Type B pancreatic cell (in vitro differentiated cells): ENCODE measurements at regions not wholly inside any gene's neighbourhood (a gene's known extent, or its start where the extent isn't known, plus 50 kb on each side); places are given as distances from the start of the nearest gene placed in this dataset.

Experiments used
- DNase-seq: peaks from one replicate; pipeline ENCODE4 v3.0.0; 2021; ENCODE audit warnings: mixed read lengths; ENCODE audit not compliant: unreplicated experiment; ENCODE audit errors: extremely low spot score
- H3K27ac Mint-ChIP-seq: 2 replicates; pipeline ENCODE4 v1.8.0; 2021; ENCODE audit warnings: mild to moderate bottlenecking, mixed read lengths
- H3K27me3 Mint-ChIP-seq: 2 replicates; pipeline ENCODE4 v1.8.0; 2021; ENCODE audit warnings: mixed read lengths
- H3K36me3 Mint-ChIP-seq: 2 replicates; pipeline ENCODE4 v1.8.0; 2021; ENCODE audit warnings: mixed read lengths
- H3K4me1 Mint-ChIP-seq: one replicate; pipeline ENCODE4 v1.8.0; 2021; ENCODE audit warnings: mixed read lengths; ENCODE audit not compliant: unreplicated experiment
- H3K4me3 Mint-ChIP-seq: 2 replicates; pipeline ENCODE4 v1.8.0; 2021; ENCODE audit warnings: mild to moderate bottlenecking, mixed read lengths
- H3K9me3 Mint-ChIP-seq: 2 replicates; pipeline ENCODE4 v1.8.0; 2021; ENCODE audit warnings: mixed read lengths
- TF ChIP-seq, protein P1 (sequence below): fragments of 200-600 bp; sonication (generic); conservative IDR thresholded peaks from 2 replicates; pipeline ENCODE4 v1.5.0; 2021; ENCODE audit warnings: antibody characterized with exemption, mild to moderate bottlenecking

DNA sequence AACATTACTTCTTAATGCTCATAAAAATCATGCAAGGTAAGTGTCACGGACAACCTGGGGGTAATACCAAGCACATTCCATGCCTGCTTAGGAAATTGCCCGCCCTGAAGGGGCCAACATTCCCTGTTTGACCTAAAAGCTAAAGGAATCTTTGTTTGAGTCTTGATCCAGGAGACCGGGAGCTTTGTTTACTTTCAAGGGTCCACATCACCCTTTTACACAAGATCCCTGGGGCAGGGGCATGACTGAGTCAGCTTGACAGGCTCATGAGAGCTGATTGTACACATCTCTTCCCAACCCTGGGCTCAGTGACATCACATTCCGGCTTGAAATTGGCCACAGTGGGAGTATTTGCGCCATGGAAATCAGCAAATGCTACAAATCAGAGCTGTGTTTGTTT, 248.1 kb upstream of the HABP2 start:
- H3K27ac Mint-ChIP-seq = no peak overlapping the region
- no peak for DNase-seq
- H3K27me3 Mint-ChIP-seq = no peaks in the 10 kb centered on the region
- TF ChIP-seq, protein P1, sequence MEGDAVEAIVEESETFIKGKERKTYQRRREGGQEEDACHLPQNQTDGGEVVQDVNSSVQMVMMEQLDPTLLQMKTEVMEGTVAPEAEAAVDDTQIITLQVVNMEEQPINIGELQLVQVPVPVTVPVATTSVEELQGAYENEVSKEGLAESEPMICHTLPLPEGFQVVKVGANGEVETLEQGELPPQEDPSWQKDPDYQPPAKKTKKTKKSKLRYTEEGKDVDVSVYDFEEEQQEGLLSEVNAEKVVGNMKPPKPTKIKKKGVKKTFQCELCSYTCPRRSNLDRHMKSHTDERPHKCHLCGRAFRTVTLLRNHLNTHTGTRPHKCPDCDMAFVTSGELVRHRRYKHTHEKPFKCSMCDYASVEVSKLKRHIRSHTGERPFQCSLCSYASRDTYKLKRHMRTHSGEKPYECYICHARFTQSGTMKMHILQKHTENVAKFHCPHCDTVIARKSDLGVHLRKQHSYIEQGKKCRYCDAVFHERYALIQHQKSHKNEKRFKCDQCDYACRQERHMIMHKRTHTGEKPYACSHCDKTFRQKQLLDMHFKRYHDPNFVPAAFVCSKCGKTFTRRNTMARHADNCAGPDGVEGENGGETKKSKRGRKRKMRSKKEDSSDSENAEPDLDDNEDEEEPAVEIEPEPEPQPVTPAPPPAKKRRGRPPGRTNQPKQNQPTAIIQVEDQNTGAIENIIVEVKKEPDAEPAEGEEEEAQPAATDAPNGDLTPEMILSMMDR = no peak
- H3K9me3 Mint-ChIP-seq = no peaks in the 10 kb centered on the region
- H3K4me3 Mint-ChIP-seq = no peak overlapping the region
- H3K36me3 Mint-ChIP-seq = no peaks in the 10 kb centered on the region
- H3K4me1 Mint-ChIP-seq = peaks cover 4% of the 10 kb centered on the region

DNA sequence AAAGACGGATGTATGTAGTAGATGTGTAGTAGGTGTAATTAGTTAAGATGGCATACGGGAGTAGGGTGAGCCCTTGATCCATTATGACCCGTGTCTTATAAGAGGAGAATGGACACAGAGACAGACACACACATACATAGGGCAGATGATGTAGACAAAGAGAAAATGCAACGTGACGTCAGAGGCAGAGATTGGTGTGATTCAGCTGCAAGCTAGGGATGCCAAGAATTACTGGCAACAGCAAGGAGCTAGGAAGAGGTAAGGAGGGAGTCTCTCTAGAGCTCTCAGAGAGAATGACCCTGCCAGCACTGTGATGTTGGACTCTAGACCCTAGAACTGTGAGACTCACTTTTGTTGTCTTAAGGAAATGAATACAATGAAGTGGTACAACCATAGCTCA, 247.0 kb upstream of the HABP2 start:
- Mint-ChIP-seq H3K27me3 (peaks cover 3% of the 10 kb centered on the region), H3K9me3 (no peaks in the 10 kb centered on the region), H3K4me3 (no peak overlapping the region), H3K36me3 (no peaks in the 10 kb centered on the region), H3K4me1 (peaks cover 4% of the 10 kb centered on the region), H3K27ac (no peak overlapping the region)
- TF ChIP-seq, protein P1 = no peak
- no peak for DNase-seq

DNA sequence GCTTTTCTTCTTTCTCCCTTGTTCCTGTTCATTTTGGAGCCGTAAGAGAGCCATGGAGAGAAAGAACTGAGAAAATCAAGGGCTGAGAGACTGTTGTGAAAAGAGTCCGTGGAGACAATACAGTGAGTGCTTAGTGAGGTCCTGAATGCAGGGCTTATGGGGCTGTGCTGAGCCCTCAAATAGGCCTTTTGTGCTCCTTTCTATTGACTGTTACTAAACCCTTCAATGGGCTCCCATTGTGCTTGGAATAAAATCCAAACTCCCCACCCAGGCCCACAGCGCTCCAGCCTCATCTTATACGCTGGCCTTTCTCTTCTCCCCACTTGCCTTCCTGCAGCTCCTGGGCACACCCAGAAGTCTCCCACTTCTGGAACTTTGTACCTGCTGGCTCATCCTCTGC, 243.1 kb upstream of the HABP2 start:
- TF ChIP-seq, protein P1 = no peak
- Mint-ChIP-seq H3K27me3 (peaks cover 3% of the 10 kb centered on the region), H3K27ac (no peak overlapping the region), H3K4me3 (no peak overlapping the region), H3K4me1 (no peaks in the 10 kb centered on the region), H3K9me3 (peaks cover 6% of the 10 kb centered on the region), H3K36me3 (no peaks in the 10 kb centered on the region)
- no peak for DNase-seq

DNA sequence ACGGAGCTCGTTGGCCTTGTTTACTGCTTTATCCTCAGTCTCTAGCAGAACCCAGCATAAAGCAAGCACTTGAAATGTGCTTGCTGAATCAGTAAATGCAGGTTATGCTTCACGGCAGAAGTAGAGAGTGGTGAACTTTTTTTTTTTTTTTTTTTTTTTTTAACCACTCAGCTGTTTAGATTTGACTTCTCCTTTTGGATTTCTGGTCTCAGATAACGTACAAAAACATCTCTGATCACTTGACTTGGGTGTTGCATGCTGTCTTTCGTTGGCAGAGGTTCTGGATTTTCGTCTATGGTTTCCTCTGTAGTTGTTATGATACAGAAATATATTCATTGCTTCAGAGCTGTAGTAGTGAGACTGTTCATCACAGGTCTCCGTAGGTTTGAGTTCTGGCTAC, 242.5 kb upstream of the HABP2 start:
- TF ChIP-seq, protein P1 = no peak
- no peaks in the 10 kb centered on the region for H3K4me1 Mint-ChIP-seq
- no peak for DNase-seq
- peaks cover 6% of the 10 kb centered on the region for H3K9me3 Mint-ChIP-seq
- H3K27ac Mint-ChIP-seq = no peak overlapping the region
- H3K36me3 Mint-ChIP-seq = no peaks in the 10 kb centered on the region
- peaks cover 3% of the 10 kb centered on the region for H3K27me3 Mint-ChIP-seq
- no peak overlapping the region for H3K4me3 Mint-ChIP-seq

DNA sequence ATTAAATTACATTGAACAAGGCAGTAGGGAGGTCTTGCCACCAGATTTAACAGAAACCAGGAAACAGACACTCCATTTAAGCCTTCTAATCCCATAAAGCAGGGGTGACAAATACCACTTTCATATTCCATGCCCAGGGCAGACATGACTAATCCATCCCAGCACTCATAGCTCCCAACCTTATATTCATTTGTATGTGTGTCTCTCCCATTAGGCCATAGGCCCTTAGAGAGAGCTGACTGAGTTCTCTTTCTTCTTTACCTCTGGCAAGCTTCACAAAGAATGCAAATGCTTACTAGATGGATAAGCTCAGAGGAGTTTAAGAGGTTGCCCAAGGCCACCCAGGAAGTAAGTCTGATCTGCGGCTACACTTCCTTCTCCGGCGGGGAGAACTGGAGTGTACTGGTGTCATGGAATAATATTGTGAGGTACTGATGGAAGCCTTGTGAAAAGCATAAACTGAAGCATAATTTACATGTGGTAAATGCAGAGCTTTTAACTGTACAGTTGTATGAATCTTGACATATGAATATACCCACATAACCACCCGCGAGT, 239.7 kb upstream of the HABP2 start:
- H3K4me1 Mint-ChIP-seq = no peaks in the 10 kb centered on the region
- H3K27ac Mint-ChIP-seq = no peak overlapping the region
- H3K9me3 Mint-ChIP-seq = peaks cover 6% of the 10 kb centered on the region
- no peaks in the 10 kb centered on the region for H3K36me3 Mint-ChIP-seq
- H3K4me3 Mint-ChIP-seq = no peak overlapping the region
- no peak for DNase-seq
- TF ChIP-seq, protein P1 = no peak
- peaks cover 8% of the 10 kb centered on the region for H3K27me3 Mint-ChIP-seq

DNA sequence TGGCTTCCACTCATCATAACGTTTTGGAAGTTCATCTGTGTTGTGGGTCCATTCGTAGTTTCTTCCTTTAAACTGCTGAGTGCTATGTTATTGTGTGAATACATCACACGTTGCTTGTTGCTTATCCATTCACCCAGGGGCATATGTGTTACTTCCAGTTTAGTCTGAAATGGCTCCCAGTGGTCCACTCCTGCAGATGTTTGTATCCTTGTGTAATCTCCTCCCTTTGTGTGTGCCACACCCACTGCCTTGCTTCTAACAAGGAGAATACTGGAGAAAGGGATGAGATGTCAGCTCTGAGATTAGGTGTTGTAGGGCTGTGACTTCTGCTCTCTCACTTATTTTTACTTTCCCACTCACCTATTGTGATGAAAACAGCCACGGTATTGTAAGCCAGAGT, 239.1 kb upstream of the HABP2 start:
- TF ChIP-seq, protein P1 = no peak
- no peaks in the 10 kb centered on the region for H3K36me3 Mint-ChIP-seq
- no peak overlapping the region for H3K4me3 Mint-ChIP-seq
- H3K4me1 Mint-ChIP-seq = no peaks in the 10 kb centered on the region
- no peak for DNase-seq
- peaks cover 9% of the 10 kb centered on the region for H3K27me3 Mint-ChIP-seq
- H3K27ac Mint-ChIP-seq = no peak overlapping the region
- H3K9me3 Mint-ChIP-seq = peaks cover 6% of the 10 kb centered on the region
